Activated CD4-positive, alpha-beta T cell treated with anti-CD3 and anti-CD28 coated beads for 48 hours (primary cell): ENCODE measurements at regions not wholly inside any gene's neighbourhood (a gene's known extent, or its start where the extent isn't known, plus 50 kb on each side); places are given as distances from the start of the nearest gene placed in this dataset.

Source experiments
- DNase-seq: peaks from one replicate; pipeline ENCODE4 v3.0.0-alpha.2; 2020

GRCh38 chr2:9077691-9078090, 74.2 kb upstream of the MBOAT2 start:
- no peak for DNase-seq

DNA sequence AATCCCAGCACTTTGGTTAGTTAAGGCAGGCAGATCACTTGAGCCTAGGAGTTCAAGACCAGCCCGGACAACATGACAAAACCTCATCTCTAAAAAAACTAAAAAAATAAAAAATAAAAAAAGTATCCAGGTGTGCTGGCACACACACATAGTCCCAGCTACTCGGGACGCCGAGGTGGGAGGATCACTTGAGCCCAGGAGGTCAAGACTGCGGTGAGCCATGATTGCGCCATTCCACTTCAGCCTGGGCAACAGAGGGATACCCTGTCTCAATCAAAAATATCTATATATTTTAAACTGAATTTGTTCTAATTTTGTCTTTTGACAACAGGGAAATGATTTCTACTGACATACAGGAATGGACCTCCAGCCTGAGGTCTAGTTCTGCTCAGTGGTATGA, 73.3 kb upstream of the MBOAT2 start:
- DNase-seq: no peak

DNA sequence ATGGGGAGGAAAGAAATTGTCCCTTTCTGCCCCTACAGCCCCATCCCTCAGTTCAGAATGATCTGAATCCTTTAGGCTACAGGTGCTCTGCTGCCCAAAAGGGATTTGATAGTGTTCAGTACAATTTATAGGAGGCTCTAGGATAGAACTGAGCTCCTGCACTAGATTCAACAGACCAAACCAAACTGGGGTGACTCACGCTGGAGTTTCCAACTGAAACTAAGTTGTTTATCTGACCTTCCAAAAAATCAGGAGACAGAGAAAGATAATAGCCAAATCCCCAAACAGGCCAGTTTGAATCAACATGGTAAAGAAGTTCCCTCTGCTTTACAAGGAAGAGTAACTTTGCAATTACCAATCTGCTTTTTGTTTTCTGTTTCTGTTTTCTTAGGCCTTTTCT, 72.7 kb upstream of the MBOAT2 start:
- DNase-seq: no peak

GRCh38 chr2:9074930-9075329, 71.4 kb upstream of the MBOAT2 start:
- DNase-seq: no peak

GRCh38 chr2:9071584-9072124, 68.2 kb upstream of the MBOAT2 start:
- no peak for DNase-seq

DNA sequence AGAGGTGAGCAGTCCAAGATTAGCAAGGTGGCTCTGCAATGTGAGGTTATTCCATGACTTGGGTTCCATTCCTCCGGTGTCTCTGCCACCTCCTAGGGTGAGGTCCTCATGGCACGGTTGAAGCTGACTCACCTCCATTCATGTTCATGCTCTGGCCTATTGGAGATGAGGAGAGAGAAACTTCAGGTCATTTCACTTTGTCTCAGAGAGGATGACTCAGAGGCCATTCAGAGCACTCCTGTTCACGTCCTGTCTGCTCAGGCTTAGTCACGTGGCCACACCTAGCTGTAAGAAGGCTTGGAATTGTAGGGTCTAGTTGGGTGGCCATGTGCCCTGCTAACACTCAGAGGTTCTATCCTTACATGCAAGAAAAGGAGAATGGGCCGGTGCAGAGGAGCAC, 67.5 kb upstream of the MBOAT2 start:
- DNase-seq: peak; percentile 44

DNA sequence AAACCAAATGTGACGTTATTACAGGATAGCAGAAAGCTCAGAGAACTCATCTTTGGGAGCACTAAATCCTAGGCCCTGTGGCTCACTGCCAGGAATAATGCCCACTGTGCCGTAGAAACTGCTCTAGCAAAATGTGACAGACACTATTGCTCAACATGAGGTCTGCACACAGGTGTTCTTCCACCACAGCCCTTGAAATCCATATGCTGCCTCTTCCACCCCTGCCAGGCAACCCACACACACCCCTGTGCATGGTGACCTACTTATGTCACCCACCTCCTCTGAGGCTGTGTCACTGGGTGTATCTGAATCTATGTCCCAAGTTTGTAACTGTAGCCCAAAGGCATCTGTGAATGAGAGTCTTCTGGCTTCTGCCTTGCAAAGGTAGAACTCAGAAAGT, 66.1 kb upstream of the MBOAT2 start:
- DNase-seq: no peak

DNA sequence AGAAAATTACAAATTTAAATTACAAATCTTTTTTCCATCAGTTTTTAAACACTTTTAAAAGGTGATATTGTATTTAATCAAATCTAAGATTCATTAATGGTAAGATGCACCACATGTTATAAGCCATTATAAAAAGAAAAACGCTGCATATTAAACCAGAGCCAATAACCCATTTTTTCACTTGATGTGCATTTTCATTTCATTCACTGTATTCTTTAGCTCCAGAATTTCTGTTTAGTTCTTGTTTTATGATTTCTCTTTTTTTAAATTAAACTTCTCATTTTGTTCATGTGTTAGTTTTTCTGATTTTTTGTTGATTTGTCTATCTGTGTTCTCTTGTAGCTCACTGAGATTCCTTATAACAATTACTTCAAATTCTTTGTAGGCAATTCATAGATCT, 62.4 kb upstream of the MBOAT2 start:
- DNase-seq: no peak

DNA sequence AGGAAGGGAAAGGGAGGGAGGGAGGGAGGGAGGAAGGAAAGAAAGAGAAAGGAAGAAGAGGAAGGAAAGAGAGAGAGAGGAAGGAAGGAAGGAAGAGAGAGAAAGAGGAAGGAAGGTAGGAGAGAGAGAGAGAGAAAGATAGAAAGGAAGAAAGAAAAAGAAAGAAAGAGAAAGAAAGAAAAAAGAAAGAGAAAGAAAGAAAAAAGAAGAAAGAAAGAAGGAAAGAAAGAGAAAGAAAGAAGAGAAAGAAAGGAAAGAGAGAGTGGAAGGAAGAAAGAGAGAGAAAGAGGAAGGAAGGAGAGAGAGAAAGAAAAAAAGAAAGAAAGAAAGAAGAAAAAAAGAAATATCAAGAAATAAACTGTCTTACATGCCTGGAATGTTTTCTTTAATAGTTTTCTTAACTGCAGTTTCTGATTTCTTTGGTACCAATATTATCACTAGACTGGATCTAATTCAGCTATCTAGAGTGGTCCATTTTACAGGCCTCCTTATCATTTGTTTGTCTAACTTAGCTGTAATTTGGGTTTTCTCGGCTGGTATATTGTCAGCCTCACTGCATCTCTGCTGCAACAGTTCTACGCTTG, 59.6 kb upstream of the MBOAT2 start:
- no peak for DNase-seq

GRCh38 chr2:9060819-9061218, 57.3 kb upstream of the MBOAT2 start:
- DNase-seq: no peak

- DNase-seq: peak; percentile 12
Measured at GRCh38 chr2:9057939-9058761, 54.7 kb upstream of the MBOAT2 start.

GRCh38 chr2:9055471-9055870, 52.0 kb upstream of the MBOAT2 start:
- no peak for DNase-seq

GRCh38 chr2:9053534-9053931, 50.0 kb upstream of the MBOAT2 start:
- no peak for DNase-seq
